Fibroblast of gingiva (primary cell): ENCODE measurements at regions not wholly inside any gene's neighbourhood (a gene's known extent, or its start where the extent isn't known, plus 50 kb on each side); places are given as distances from the start of the nearest gene placed in this dataset.
A peak's percentile ranks its signal among the peaks of the same experiment; 100 is the strongest.

Experiments
- DNase-seq: peaks from one replicate; pipeline ENCODE4 v3.0.0-alpha.2; 2011; ENCODE audit warnings: low read depth

GRCh38 chr6:26290941-26291340, 74.1 kb upstream of the BTN3A2 start:
- DNase-seq = no peak

- no peak for DNase-seq
These were observed 72.3 kb upstream of the BTN3A2 start for GRCh38 chr6:26292709-26293108.

GRCh38 chr6:26294302-26294701, 70.7 kb upstream of the BTN3A2 start:
- no peak for DNase-seq

GRCh38 chr6:26295691-26296555, 69.1 kb upstream of the BTN3A2 start:
- peak; percentile 65 for DNase-seq

GRCh38 chr6:26296556-26296856, 68.5 kb upstream of the BTN3A2 start:
- no peak for DNase-seq

GRCh38 chr6:26296857-26297648, 67.9 kb upstream of the BTN3A2 start:
- DNase-seq = no peak

GRCh38 chr6:26299286-26300042, 65.5 kb upstream of the BTN3A2 start:
- DNase-seq = no peak

- no peak for DNase-seq
These were observed 65.0 kb upstream of the BTN3A2 start for GRCh38 chr6:26300043-26300331.

- DNase-seq = no peak
These were observed 64.6 kb upstream of the BTN3A2 start for GRCh38 chr6:26300359-26300758.

- no peak for DNase-seq
These were observed 64.2 kb upstream of the BTN3A2 start for GRCh38 chr6:26300828-26301227.

GRCh38 chr6:26301638-26302037, 63.4 kb upstream of the BTN3A2 start:
- DNase-seq = no peak

GRCh38 chr6:26302941-26303559, 61.9 kb upstream of the BTN3A2 start:
- no peak for DNase-seq

- no peak for DNase-seq
These were observed 60.7 kb upstream of the BTN3A2 start for GRCh38 chr6:26304213-26304796.

- peak; percentile 94 for DNase-seq
These were observed 60.0 kb upstream of the BTN3A2 start for GRCh38 chr6:26304797-26305640.

GRCh38 chr6:26305641-26305969, 59.4 kb upstream of the BTN3A2 start:
- DNase-seq = no peak

GRCh38 chr6:26306232-26306631, 58.8 kb upstream of the BTN3A2 start:
- DNase-seq = no peak

- DNase-seq = no peak
These were observed 57.1 kb upstream of the BTN3A2 start for GRCh38 chr6:26307850-26308249.

- DNase-seq = peak; percentile 32
These were observed 55.3 kb upstream of the BTN3A2 start for GRCh38 chr6:26309731-26310142.

GRCh38 chr6:26311012-26311384, 54.0 kb upstream of the BTN3A2 start:
- peak; percentile 58 for DNase-seq

GRCh38 chr6:26311385-26312095, 53.5 kb upstream of the BTN3A2 start:
- DNase-seq = peak; percentile 63

GRCh38 chr6:26312096-26312463, 52.9 kb upstream of the BTN3A2 start:
- DNase-seq = no peak
